ENCODE measurements at regions not wholly inside any gene's neighbourhood (a gene's known extent, or its start where the extent isn't known, plus 50 kb on each side); places are given as distances from the start of the nearest gene placed in this dataset.

- Histone ChIP-seq H3K36me3 (ENCODE audit: low read depth) (no peaks in the 10 kb centered on the region), H3K27ac (no peak overlapping the region), H4K20me1 (ENCODE audit: insufficient read depth) (no peaks in the 10 kb centered on the region), H3K27me3 (replicated peaks; ENCODE audit: insufficient read depth) (no peaks in the 10 kb centered on the region), H3F3A (ENCODE audit: insufficient read depth) (no peaks in the 10 kb centered on the region), H3K9ac (no peak overlapping the region), H2AFZ (no peak overlapping the region), H3K4me1 (ENCODE audit: insufficient read depth) (no peaks in the 10 kb centered on the region), H3K4me2 (ENCODE audit: unreplicated experiment) (no peak overlapping the region), H3K4me3 (no peak overlapping the region), H3K9me3 (ENCODE audit: low read depth) (peaks cover 3% of the 10 kb centered on the region), H3K79me2 (ENCODE audit: insufficient read depth) (no peaks in the 10 kb centered on the region), H3K9me2 (ENCODE audit: insufficient read depth) (no peaks in the 10 kb centered on the region)
- TF ChIP-seq EZH2phosphoT487 (IDR thresholded peaks at IDR 0.05; ENCODE audit: insufficient read depth, low read depth) (no peak), EZH2 (IDR thresholded peaks at IDR 0.05; ENCODE audit: insufficient read depth, poor library complexity, severe bottlenecking) (no peak)
- in situ Hi-C loops (cut with MboI), result no loop called here
- WGBS, 2 experiments (ENCODE audit: low coverage in 1 of 2, low lambda C conversion rate in 2 of 2, missing lambda C conversion rate in 2 of 2), result 35 to 37% methylated on average over 3 of the region's 3 CpGs
- DNase-seq, result no peak
These were observed 705.4 kb downstream of the METTL4 start for GRCh38 chr18:1865869-1866268.

DNA sequence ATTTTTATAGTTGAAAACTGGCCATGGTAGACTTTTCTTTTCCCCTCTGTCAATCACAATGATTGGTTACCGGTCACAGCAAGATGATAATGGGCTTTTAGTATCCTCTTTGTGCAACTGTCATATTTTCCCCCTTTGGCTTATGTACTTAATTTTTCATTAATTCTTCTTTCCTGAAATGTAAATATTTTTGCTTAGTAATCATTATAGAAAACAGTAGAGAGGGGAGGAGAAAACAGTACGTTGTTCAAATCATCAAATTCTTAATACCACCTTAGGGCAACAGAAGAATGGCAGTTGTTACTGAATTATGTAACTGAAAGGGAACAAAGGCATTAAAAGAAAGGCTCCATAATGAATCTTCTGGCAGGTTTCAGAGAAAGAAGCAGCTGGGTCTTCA is 699.0 kb downstream of the METTL4 start:
- Histone ChIP-seq H3K4me3 (no peak overlapping the region), H3K4me2 (ENCODE audit: unreplicated experiment) (no peak overlapping the region), H3K9ac (no peak overlapping the region), H3K79me2 (ENCODE audit: insufficient read depth) (no peaks in the 10 kb centered on the region), H2AFZ (no peak overlapping the region), H3K9me2 (ENCODE audit: insufficient read depth) (no peaks in the 10 kb centered on the region), H3K27me3 (replicated peaks; ENCODE audit: insufficient read depth) (no peaks in the 10 kb centered on the region), H3F3A (ENCODE audit: insufficient read depth) (no peaks in the 10 kb centered on the region), H3K36me3 (ENCODE audit: low read depth) (no peaks in the 10 kb centered on the region), H3K4me1 (ENCODE audit: insufficient read depth) (no peaks in the 10 kb centered on the region), H4K20me1 (ENCODE audit: insufficient read depth) (no peaks in the 10 kb centered on the region), H3K27ac (no peak overlapping the region), H3K9me3 (ENCODE audit: low read depth) (no peaks in the 10 kb centered on the region)
- TF ChIP-seq EZH2 (IDR thresholded peaks at IDR 0.05; ENCODE audit: insufficient read depth, poor library complexity, severe bottlenecking) (no peak), EZH2phosphoT487 (IDR thresholded peaks at IDR 0.05; ENCODE audit: insufficient read depth, low read depth) (no peak)
- no peak for DNase-seq
- in situ Hi-C loops (cut with MboI), result no loop called here
- 18 to 22% methylated on average over 2 of the region's 2 CpGs for WGBS, 2 experiments (ENCODE audit: low coverage in 1 of 2, low lambda C conversion rate in 2 of 2, missing lambda C conversion rate in 2 of 2)

GRCh38 chr18:1875219-1875618 is 696.1 kb downstream of the METTL4 start:
- Histone ChIP-seq H3K79me2 (ENCODE audit: insufficient read depth) (no peaks in the 10 kb centered on the region), H4K20me1 (ENCODE audit: insufficient read depth) (no peaks in the 10 kb centered on the region), H3K4me2 (ENCODE audit: unreplicated experiment) (no peak overlapping the region), H2AFZ (no peak overlapping the region), H3K9ac (no peak overlapping the region), H3K27ac (no peak overlapping the region), H3K36me3 (ENCODE audit: low read depth) (no peaks in the 10 kb centered on the region), H3K9me2 (ENCODE audit: insufficient read depth) (no peaks in the 10 kb centered on the region), H3K9me3 (ENCODE audit: low read depth) (no peaks in the 10 kb centered on the region), H3K4me3 (no peak overlapping the region), H3K4me1 (ENCODE audit: insufficient read depth) (no peaks in the 10 kb centered on the region), H3K27me3 (replicated peaks; ENCODE audit: insufficient read depth) (no peaks in the 10 kb centered on the region), H3F3A (ENCODE audit: insufficient read depth) (no peaks in the 10 kb centered on the region)
- in situ Hi-C loops (cut with MboI), result no loop called here
- 12 to 18% methylated on average over 3 of the region's 3 CpGs for WGBS, 2 experiments (ENCODE audit: low coverage in 1 of 2, low lambda C conversion rate in 2 of 2, missing lambda C conversion rate in 2 of 2)
- TF ChIP-seq EZH2phosphoT487 (IDR thresholded peaks at IDR 0.05; ENCODE audit: insufficient read depth, low read depth) (no peak), EZH2 (IDR thresholded peaks at IDR 0.05; ENCODE audit: insufficient read depth, poor library complexity, severe bottlenecking) (no peak)
- DNase-seq, result no peak

- Histone ChIP-seq H3K4me1 (ENCODE audit: insufficient read depth) (no peaks in the 10 kb centered on the region), H3K9me3 (ENCODE audit: low read depth) (peaks cover 2% of the 10 kb centered on the region), H3K79me2 (ENCODE audit: insufficient read depth) (no peaks in the 10 kb centered on the region), H3F3A (ENCODE audit: insufficient read depth) (no peaks in the 10 kb centered on the region), H3K27me3 (replicated peaks; ENCODE audit: insufficient read depth) (no peaks in the 10 kb centered on the region), H3K27ac (no peak overlapping the region), H3K36me3 (ENCODE audit: low read depth) (no peaks in the 10 kb centered on the region), H3K9ac (no peak overlapping the region), H3K9me2 (ENCODE audit: insufficient read depth) (no peaks in the 10 kb centered on the region), H3K4me2 (ENCODE audit: unreplicated experiment) (no peak overlapping the region), H2AFZ (no peak overlapping the region), H4K20me1 (ENCODE audit: insufficient read depth) (no peaks in the 10 kb centered on the region), H3K4me3 (no peak overlapping the region)
- DNase-seq, result no peak
- 15 to 16% methylated on average over 4 of the region's 4 CpGs for WGBS, 2 experiments (ENCODE audit: low coverage in 1 of 2, low lambda C conversion rate in 2 of 2, missing lambda C conversion rate in 2 of 2)
- TF ChIP-seq EZH2phosphoT487 (IDR thresholded peaks at IDR 0.05; ENCODE audit: insufficient read depth, low read depth) (no peak), EZH2 (IDR thresholded peaks at IDR 0.05; ENCODE audit: insufficient read depth, poor library complexity, severe bottlenecking) (no peak)
- in situ Hi-C loops (cut with MboI), result no loop called here
These were observed 686.7 kb downstream of the METTL4 start for GRCh38 chr18:1884623-1885022.

- no peaks in the 10 kb centered on the region for H3K4me1 ChIP-seq (ENCODE audit: insufficient read depth)
- no peak overlapping the region for H3K4me2 ChIP-seq (ENCODE audit: unreplicated experiment)
- TF ChIP-seq EZH2 (IDR thresholded peaks at IDR 0.05; ENCODE audit: insufficient read depth, poor library complexity, severe bottlenecking) (no peak), EZH2phosphoT487 (IDR thresholded peaks at IDR 0.05; ENCODE audit: insufficient read depth, low read depth) (no peak)
- H3K4me3 ChIP-seq, result no peak overlapping the region
- H3F3A ChIP-seq (ENCODE audit: insufficient read depth), result no peaks in the 10 kb centered on the region
- H3K9me2 ChIP-seq (ENCODE audit: insufficient read depth), result no peaks in the 10 kb centered on the region
- in situ Hi-C loops (cut with MboI), result no loop called here
- no peak for DNase-seq
- H3K9me3 ChIP-seq (ENCODE audit: low read depth), result peaks cover 5% of the 10 kb centered on the region
- WGBS, 2 experiments (ENCODE audit: low coverage in 1 of 2, low lambda C conversion rate in 2 of 2, missing lambda C conversion rate in 2 of 2), result 0 to 3% methylated on average over 1 of the region's 1 CpG
- no peaks in the 10 kb centered on the region for H3K27me3 ChIP-seq (replicated peaks; ENCODE audit: insufficient read depth)
- H3K27ac ChIP-seq, result no peak overlapping the region
- H3K9ac ChIP-seq, result no peak overlapping the region
- H3K79me2 ChIP-seq (ENCODE audit: insufficient read depth), result no peaks in the 10 kb centered on the region
- no peaks in the 10 kb centered on the region for H3K36me3 ChIP-seq (ENCODE audit: low read depth)
- H4K20me1 ChIP-seq (ENCODE audit: insufficient read depth), result no peaks in the 10 kb centered on the region
- H2AFZ ChIP-seq, result no peak overlapping the region
These were observed 679.7 kb downstream of the METTL4 start for GRCh38 chr18:1891641-1892040.
